ENCODE measurements at regions not wholly inside any gene's neighbourhood (a gene's known extent, or its start where the extent isn't known, plus 50 kb on each side); places are given as distances from the start of the nearest gene placed in this dataset.

DNA sequence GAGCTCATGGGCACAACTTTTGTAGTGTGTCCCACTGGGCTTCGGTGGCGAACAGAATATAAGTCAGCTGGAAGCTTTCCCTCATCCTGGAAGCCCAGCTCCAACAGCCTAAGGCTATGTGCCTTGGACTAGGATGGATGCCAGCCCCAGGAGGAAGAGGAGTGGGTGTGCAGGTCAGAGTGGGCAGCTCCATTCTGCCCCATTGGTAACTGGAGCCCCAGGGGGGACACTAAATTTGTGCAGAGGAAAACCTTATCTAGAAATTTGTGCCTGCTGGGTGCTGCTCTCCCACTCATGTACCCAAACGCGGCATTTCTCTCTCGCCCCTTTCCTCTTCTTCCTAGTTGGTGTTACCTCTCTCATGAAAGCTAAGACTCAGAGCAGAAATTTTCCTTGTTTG, 253.9 kb upstream of the MAN1A1 start:
- DNase-seq, result no peak
- WGBS (ENCODE audit: extremely low coverage, insufficient read length, low lambda C conversion rate), result no CpG with 5 or more reads among the region's 5 CpGs

More for the DNA sequence above, 253.9 kb upstream of the MAN1A1 start:
- Histone ChIP-seq H3K27me3 (ENCODE audit: insufficient read depth, low read length) (no peaks in the 10 kb centered on the region), H3K23me2 (ENCODE audit: insufficient read length, low read depth, low read length, poor library complexity, severe bottlenecking) (no peaks in the 10 kb centered on the region), H2BK15ac (ENCODE audit: low read depth, low read length) (no peak overlapping the region), H2BK120ac (ENCODE audit: low read depth, low read length, poor library complexity, severe bottlenecking) (no peak overlapping the region), H3K9me3 (ENCODE audit: control insufficient read depth, low read depth, low read length) (no peaks in the 10 kb centered on the region), H3K9ac (ENCODE audit: extremely low read depth, insufficient read length, low read length) (no peak overlapping the region), H3K4me2 (ENCODE audit: insufficient read depth, insufficient read length, low read length) (no peak overlapping the region), H2BK20ac (ENCODE audit: low read depth, low read length, poor library complexity, severe bottlenecking) (no peak overlapping the region), H2AFZ (ENCODE audit: low read length) (no peak overlapping the region), H3K23ac (ENCODE audit: insufficient read length, low read depth, low read length) (no peak overlapping the region), H4K5ac (ENCODE audit: insufficient read length, low read depth, low read length) (no peak overlapping the region), H3K14ac (ENCODE audit: insufficient read depth, low read length) (no peak overlapping the region), H4K91ac (ENCODE audit: insufficient read length, low read depth, low read length) (no peak overlapping the region), H2AK5ac (ENCODE audit: insufficient read length, low read length) (no peak overlapping the region), H2BK12ac (ENCODE audit: insufficient read length, low read depth, low read length) (no peak overlapping the region), H3K79me1 (ENCODE audit: insufficient read depth, low read depth, low read length, poor library complexity, severe bottlenecking) (no peaks in the 10 kb centered on the region), H2BK5ac (ENCODE audit: insufficient read length, low read length) (no peak overlapping the region), H3K4me1 (ENCODE audit: insufficient read depth, low read length) (no peaks in the 10 kb centered on the region), H3T11ph (ENCODE audit: low read length) (no peak overlapping the region), H3K79me2 (ENCODE audit: insufficient read depth, low read length) (no peaks in the 10 kb centered on the region), H4K8ac (replicated peaks; ENCODE audit: insufficient read length, low read depth, low read length) (no peak overlapping the region), H3K56ac (ENCODE audit: insufficient read length, low read depth, low read length) (no peak overlapping the region), H3K18ac (ENCODE audit: insufficient read length, low read depth, low read length) (no peak overlapping the region), H3K27ac (ENCODE audit: insufficient read length, low read depth, low read length) (no peak overlapping the region), H3K4ac (ENCODE audit: low read depth, low read length) (no peak overlapping the region), H4K20me1 (ENCODE audit: control insufficient read depth, insufficient read depth, insufficient read length) (no peaks in the 10 kb centered on the region)
- H3K36me3 Mint-ChIP-seq (ENCODE audit: insufficient read depth in 1 of 3, low read depth in 3 of 3), result no peaks in the 10 kb centered on the region; a peak in 1 of 7 replicates
- H3K4me3 Mint-ChIP-seq, result no peak overlapping the region
- no peaks in the 10 kb centered on the region for H3K9me3 Mint-ChIP-seq
- no peaks in the 10 kb centered on the region for H3K4me1 Mint-ChIP-seq
- H3K27me3 Mint-ChIP-seq (ENCODE audit: low read depth), result no peaks in the 10 kb centered on the region
- TF ChIP-seq CTCF (conservative IDR thresholded peaks at IDR 0.05), result no peak
- no peak overlapping the region for H3K27ac Mint-ChIP-seq

Data from H9 (cell line).